Endothelial cell of umbilical vein (primary cell): ENCODE measurements at regions not wholly inside any gene's neighbourhood (a gene's known extent, or its start where the extent isn't known, plus 50 kb on each side); places are given as distances from the start of the nearest gene placed in this dataset.

Experiments
- BruUV-seq: library from RNA; stranded (reverse); fragments of 400-500 nt; replicated peaks from 2 replicates; lab custom pipeline; 2021; lab: Mats Ljungman, UMichigan
- CTCF ChIA-PET: fragments of 300-600, 350-600 bp; sonication (Branson Sonifier 250); formaldehyde crosslinking; loops from one replicate; lab custom pipeline; 2021; ENCODE audit warnings: antibody characterized with exemption, inconsistent platforms; lab: Charles Lee
- POLR2A ChIA-PET: fragments of 300-600, 350-600 bp; sonication (Branson Sonifier 250); formaldehyde crosslinking; loops from one replicate; lab custom pipeline; 2021; ENCODE audit warnings: antibody characterized with exemption, inconsistent platforms; lab: Charles Lee
- DNase-seq: peaks from one replicate; pipeline ENCODE4 v3.0.0-alpha.2; 2011; ENCODE audit warnings: low read depth, low spot score
- FAIRE-seq: peaks from 2 replicates; lab custom pipeline; 2011; peaks lifted over from hg19 to GRCh38; lab: Jason Lieb, UNC
- H2AFZ ChIP-seq: 2 replicates; pipeline ENCODE4 v1.6.0; 2012; ENCODE audit warnings: low read depth, low read length, control low read depth, inconsistent platforms
- H3K27ac ChIP-seq: 2 replicates; pipeline ENCODE4 v1.5.1; 2011; ENCODE audit warnings: low read depth, mild to moderate bottlenecking, control low read depth, low read length, moderate library complexity; ENCODE audit not compliant: insufficient read depth
- H3K27me3 ChIP-seq, 2 experiments: 2 replicates each; pipeline versions ENCODE4 v1.6.0 to v1.6.1; 2011; ENCODE audit warnings: low read length in 2 of 2, mixed read lengths in 1 of 2; ENCODE audit not compliant: control insufficient read depth in 2 of 2, insufficient read depth in 2 of 2
- H3K36me3 ChIP-seq, 2 experiments: 2 replicates in 1 of 2; 3 replicates in 1 of 2; pipeline ENCODE4 v1.5.1; 2011; ENCODE audit warnings: low read length in 2 of 2, mild to moderate bottlenecking in 1 of 2, moderate library complexity in 1 of 2; ENCODE audit not compliant: control insufficient read depth in 2 of 2, insufficient read depth in 2 of 2; ENCODE audit errors: extremely low read depth in 1 of 2
- H3K4me1 ChIP-seq: 3 replicates; pipeline ENCODE4 v1.5.1; 2011; ENCODE audit warnings: mild to moderate bottlenecking, low read length; ENCODE audit not compliant: control insufficient read depth, insufficient read depth; ENCODE audit errors: extremely low read depth
- H3K4me2 ChIP-seq: 2 replicates; pipeline ENCODE4 v1.6.1; 2011; ENCODE audit warnings: low read length, control low read depth, mixed read lengths; ENCODE audit not compliant: insufficient read depth
- H3K4me3 ChIP-seq, 3 experiments: fragments of 200-600 bp in 1 of 3; sonication (generic), shearing (Covaris generic) in 1 of 3; replicated peaks in 1 of 3; 2 replicates each; pipeline ENCODE4 v1.5.1; 2011 to 2016; ENCODE audit warnings: control low read depth in 3 of 3, low read length in 3 of 3, mild to moderate bottlenecking in 2 of 3, inconsistent platforms in 1 of 3, low read depth in 1 of 3, moderate library complexity in 1 of 3; ENCODE audit not compliant: insufficient read depth in 1 of 3
- H3K79me2 ChIP-seq: 2 replicates; pipeline ENCODE4 v1.6.0; 2012; ENCODE audit warnings: low read length, inconsistent platforms; ENCODE audit not compliant: control insufficient read depth, insufficient read depth
- H3K9ac ChIP-seq: replicated peaks from 2 replicates; pipeline ENCODE3; 2011; ENCODE audit warnings: low read length, control low read depth; ENCODE audit not compliant: insufficient read depth; ENCODE audit errors: extremely low read depth
- H3K9me1 ChIP-seq: replicated peaks from 3 replicates; pipeline ENCODE4 v1.6.0; 2011; ENCODE audit warnings: mild to moderate bottlenecking, low read length; ENCODE audit not compliant: control insufficient read depth, insufficient read depth; ENCODE audit errors: extremely low read depth
- H3K9me3 ChIP-seq: replicated peaks from 2 replicates; pipeline ENCODE4 v1.5.1; 2012; ENCODE audit warnings: low read length, inconsistent platforms; ENCODE audit not compliant: control insufficient read depth, insufficient read depth
- H4K20me1 ChIP-seq: replicated peaks from 2 replicates; pipeline ENCODE3; 2011; ENCODE audit warnings: mild to moderate bottlenecking, low read length; ENCODE audit not compliant: control insufficient read depth, insufficient read depth; ENCODE audit errors: extremely low read depth
- EZH2 ChIP-seq: IDR thresholded peaks from 2 replicates; pipeline ENCODE4 v1.6.1; 2012; ENCODE audit warnings: borderline replicate concordance, low read depth, mild to moderate bottlenecking, moderate library complexity, low read length, inconsistent platforms; ENCODE audit not compliant: severe bottlenecking
- GATA2 ChIP-seq: IDR thresholded peaks from 2 replicates; pipeline ENCODE4 v1.7.0; 2011; ENCODE audit warnings: low read depth, mild to moderate bottlenecking, moderate library complexity, mixed read lengths, low read length; ENCODE audit not compliant: insufficient read length, insufficient read depth
- JUN ChIP-seq: IDR thresholded peaks from 2 replicates; pipeline ENCODE4 v1.6.1; 2011; ENCODE audit warnings: borderline replicate concordance, low read depth; ENCODE audit not compliant: insufficient read length, insufficient read depth
- MYC ChIP-seq: IDR thresholded peaks from one replicate; pipeline ENCODE4 v1.6.1; 2011; ENCODE audit warnings: mild to moderate bottlenecking, low read depth, low read length
- POLR2A ChIP-seq: IDR thresholded peaks from 2 replicates; pipeline ENCODE4 v1.6.1; 2012; ENCODE audit warnings: low read depth, mild to moderate bottlenecking, control low read depth, low read length
- POLR2AphosphoS5 ChIP-seq: IDR thresholded peaks from 2 replicates; pipeline ENCODE4 v1.6.1; 2012; ENCODE audit warnings: low read depth, mild to moderate bottlenecking, control low read depth, low read length, moderate library complexity; ENCODE audit not compliant: insufficient read depth
- dilution Hi-C: fragments of 300-500 bp; cut with MboI; formaldehyde crosslinking; loops from one replicate; pipeline ENCODE4 v1.15.0; 2019; ENCODE audit warnings: low sequenced_read_pairs; ENCODE audit not compliant: extremely low pct_ligation_motif_present
- intact Hi-C: fragments of 100-400 bp; cut with micrococcal nuclease; formaldehyde crosslinking; loops from one replicate; pipeline ENCODE4 v1.10.0; 2022
- TF ChIP-seq, protein P1 (sequence below), 2 donors: IDR thresholded peaks; 1 replicate in 1 of 2; 2 replicates in 1 of 2; pipeline ENCODE4 v1.5.1; 2011; ENCODE audit warnings: low read length in 2 of 2, mild to moderate bottlenecking in 2 of 2, moderate library complexity in 2 of 2, control low read depth in 1 of 2, inconsistent platforms in 1 of 2, low read depth in 1 of 2; ENCODE audit not compliant: insufficient read depth in 1 of 2; ENCODE audit errors: extremely low read depth in 1 of 2

GRCh38 chr1:83546874-83547273 is 452.1 kb downstream of the TTLL7 start:
- intact Hi-C loops, result no loop called here

DNA sequence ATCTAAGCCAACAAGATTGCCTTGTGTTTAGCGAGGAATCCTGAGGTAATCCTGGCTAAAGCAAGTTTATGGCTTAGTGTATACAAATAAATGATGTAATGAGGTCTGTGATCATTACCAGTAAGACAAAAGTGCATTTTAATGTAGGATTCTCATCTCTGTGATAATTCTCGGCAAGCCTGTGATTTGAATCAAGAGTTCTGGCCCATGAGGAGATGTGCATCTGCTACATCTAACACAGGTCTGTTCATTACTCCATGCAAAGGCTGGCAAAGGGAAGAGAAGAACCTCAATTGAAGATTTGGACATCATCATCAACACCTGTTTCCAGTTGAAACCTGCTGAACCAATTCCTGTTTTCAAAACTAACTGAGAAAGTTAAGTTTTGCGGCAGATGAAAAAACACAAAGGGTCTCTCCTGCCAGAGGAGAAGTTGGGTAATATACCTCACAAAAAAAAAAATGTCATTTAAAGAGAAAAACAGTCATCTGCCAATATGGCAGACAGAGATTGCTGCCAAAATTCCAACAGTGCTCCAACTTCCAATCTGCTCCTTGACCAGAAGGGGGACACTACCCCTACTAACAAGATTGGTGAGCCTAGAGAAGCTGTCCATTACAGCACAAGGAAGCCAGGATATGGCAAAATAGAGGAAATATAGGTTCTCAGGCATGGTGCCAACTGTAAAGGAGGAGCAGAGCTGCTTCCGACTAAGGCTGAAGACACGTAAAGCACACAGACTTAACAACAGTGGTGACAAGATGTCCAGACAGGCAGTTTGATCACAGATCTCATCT is 453.7 kb downstream of the TTLL7 start:
- peaks cover 6% of the 10 kb centered on the region for H3K4me1 ChIP-seq
- H3K27ac ChIP-seq, result no peak overlapping the region
- intact Hi-C loops (no loop called here), dilution Hi-C loops (no loop called here)
- FAIRE-seq (no peak), DNase-seq (no peak)
- no peak overlapping the region for H3K9ac ChIP-seq
- peaks cover 0 to 4% of the 10 kb centered on the region in 2 experiments for H3K27me3 ChIP-seq
- POLR2A ChIA-PET, result no interaction called here
- TF ChIP-seq GATA2, result no peak
- no peak for TF ChIP-seq POLR2A
- TF ChIP-seq JUN, result no peak
- TF ChIP-seq POLR2AphosphoS5, result no peak
- TF ChIP-seq EZH2, result no peak
- TF ChIP-seq MYC, result no peak
- TF ChIP-seq, protein P1, sequence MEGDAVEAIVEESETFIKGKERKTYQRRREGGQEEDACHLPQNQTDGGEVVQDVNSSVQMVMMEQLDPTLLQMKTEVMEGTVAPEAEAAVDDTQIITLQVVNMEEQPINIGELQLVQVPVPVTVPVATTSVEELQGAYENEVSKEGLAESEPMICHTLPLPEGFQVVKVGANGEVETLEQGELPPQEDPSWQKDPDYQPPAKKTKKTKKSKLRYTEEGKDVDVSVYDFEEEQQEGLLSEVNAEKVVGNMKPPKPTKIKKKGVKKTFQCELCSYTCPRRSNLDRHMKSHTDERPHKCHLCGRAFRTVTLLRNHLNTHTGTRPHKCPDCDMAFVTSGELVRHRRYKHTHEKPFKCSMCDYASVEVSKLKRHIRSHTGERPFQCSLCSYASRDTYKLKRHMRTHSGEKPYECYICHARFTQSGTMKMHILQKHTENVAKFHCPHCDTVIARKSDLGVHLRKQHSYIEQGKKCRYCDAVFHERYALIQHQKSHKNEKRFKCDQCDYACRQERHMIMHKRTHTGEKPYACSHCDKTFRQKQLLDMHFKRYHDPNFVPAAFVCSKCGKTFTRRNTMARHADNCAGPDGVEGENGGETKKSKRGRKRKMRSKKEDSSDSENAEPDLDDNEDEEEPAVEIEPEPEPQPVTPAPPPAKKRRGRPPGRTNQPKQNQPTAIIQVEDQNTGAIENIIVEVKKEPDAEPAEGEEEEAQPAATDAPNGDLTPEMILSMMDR (IDR thresholded peaks at IDR 0.05; ENCODE audit: extremely low read depth in 1 of 2, insufficient read depth in 1 of 2, low read depth in 1 of 2, low read length in 2 of 2), result no peak
- H3K4me3 ChIP-seq, result no peak overlapping the region
- no peaks in the 10 kb centered on the region for H3K79me2 ChIP-seq
- CTCF ChIA-PET, result no interaction called here
- no peak overlapping the region for H2AFZ ChIP-seq
- no peaks in the 10 kb centered on the region for H4K20me1 ChIP-seq
- no peaks in the 10 kb centered on the region for H3K9me1 ChIP-seq
- no TSS peak for BruUV-seq
- H3K9me3 ChIP-seq, result no peaks in the 10 kb centered on the region
- no peak overlapping the region for H3K4me2 ChIP-seq
- H3K36me3 ChIP-seq, result no peaks in the 10 kb centered on the region

More at GRCh38 chr1:83546874-83547273, 452.1 kb downstream of the TTLL7 start:
- dilution Hi-C loops, result no loop called here
- H3K9ac ChIP-seq, result no peak overlapping the region
- no peak overlapping the region for H2AFZ ChIP-seq
- BruUV-seq, result no TSS peak
- FAIRE-seq (no peak), DNase-seq (no peak)
- ChIA-PET CTCF (no interaction called here), POLR2A (no interaction called here)
- H3K4me2 ChIP-seq, result no peak overlapping the region
- peaks cover 6% of the 10 kb centered on the region for H3K4me1 ChIP-seq
- no peaks in the 10 kb centered on the region for H3K9me1 ChIP-seq
- H3K27me3 ChIP-seq, result no peaks in the 10 kb centered on the region
- H3K79me2 ChIP-seq, result no peaks in the 10 kb centered on the region
- no peak overlapping the region for H3K4me3 ChIP-seq
- no peaks in the 10 kb centered on the region for H4K20me1 ChIP-seq
- no peaks in the 10 kb centered on the region for H3K36me3 ChIP-seq
- no peak for TF ChIP-seq MYC
- no peak for TF ChIP-seq EZH2
- TF ChIP-seq, protein P1 (IDR thresholded peaks at IDR 0.05; ENCODE audit: extremely low read depth in 1 of 2, insufficient read depth in 1 of 2, low read depth in 1 of 2, low read length in 2 of 2), result no peak
- H3K9me3 ChIP-seq, result no peaks in the 10 kb centered on the region
- H3K27ac ChIP-seq, result no peak overlapping the region
